ENCODE measurements at regions not wholly inside any gene's neighbourhood (a gene's known extent, or its start where the extent isn't known, plus 50 kb on each side); places are given as distances from the start of the nearest gene placed in this dataset.

DNA sequence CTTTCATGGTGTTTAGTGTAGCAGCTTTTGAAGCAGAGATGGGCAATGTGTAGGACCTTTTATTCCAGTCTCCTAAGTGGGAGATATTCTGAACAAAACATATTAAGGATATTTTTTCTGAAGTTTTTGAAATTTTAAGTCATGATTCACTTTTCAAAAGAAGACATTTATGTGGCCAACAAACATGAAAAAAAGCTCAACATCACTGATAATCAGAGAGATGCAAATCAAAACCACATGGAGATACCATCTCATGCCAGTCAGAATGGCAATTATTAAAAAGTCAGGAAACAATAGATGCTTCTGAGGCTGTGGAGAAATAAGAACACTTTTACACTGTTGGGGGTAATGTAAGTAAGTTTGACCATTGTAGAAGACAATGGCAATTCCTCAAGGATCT is 76.0 kb downstream of the FAT4 start:
- no peak for TF ChIP-seq GATA3 (IDR thresholded peaks at IDR 0.05; ENCODE audit: low read depth, low read length)
- TF ChIP-seq GATA2 (IDR thresholded peaks at IDR 0.05; ENCODE audit: low read depth, low read length) = no peak

All from SH-SY5Y (cell line).